LNCaP clone FGC (cell line): ENCODE measurements at regions not wholly inside any gene's neighbourhood (a gene's known extent, or its start where the extent isn't known, plus 50 kb on each side); places are given as distances from the start of the nearest gene placed in this dataset.

Experiments
- DNase-seq: peaks from one replicate; pipeline ENCODE4 v3.0.0-alpha.2; 2011; ENCODE audit warnings: low read depth
- H3K4me3 ChIP-seq: 2 replicates; pipeline ENCODE4 v1.5.1; 2011; ENCODE audit warnings: mild to moderate bottlenecking, low read depth, low read length, control low read depth
- TF ChIP-seq, protein P1 (sequence below): IDR thresholded peaks from 2 replicates; pipeline ENCODE4 v1.5.1; 2012; ENCODE audit warnings: mild to moderate bottlenecking; ENCODE audit not compliant: control insufficient read depth, insufficient read depth; ENCODE audit errors: extremely low read depth

DNA sequence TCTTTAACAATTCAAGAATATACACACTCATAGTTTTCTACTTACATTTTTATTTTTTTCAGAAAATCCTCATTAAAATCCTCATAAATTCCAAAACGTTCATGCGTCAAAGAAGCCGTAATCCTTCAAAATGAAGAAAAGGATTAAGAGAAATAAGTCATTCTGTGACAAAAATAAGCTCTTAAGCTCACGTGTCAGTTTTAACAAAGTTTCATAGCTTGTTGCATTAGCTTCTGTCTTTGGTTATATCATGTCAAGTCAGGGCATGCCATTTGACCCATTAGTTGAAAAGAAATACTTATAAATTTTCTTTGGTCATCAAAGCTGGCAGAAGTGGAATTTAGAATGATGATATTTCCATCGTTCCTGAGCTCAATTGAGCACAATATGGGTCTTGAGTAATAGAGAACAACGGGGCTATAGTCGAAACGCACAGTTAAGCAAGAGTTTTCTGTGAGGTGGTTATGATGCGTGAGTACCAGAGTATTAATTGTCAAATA lies 185.2 kb upstream of the CTSO start:
- TF ChIP-seq, protein P1, sequence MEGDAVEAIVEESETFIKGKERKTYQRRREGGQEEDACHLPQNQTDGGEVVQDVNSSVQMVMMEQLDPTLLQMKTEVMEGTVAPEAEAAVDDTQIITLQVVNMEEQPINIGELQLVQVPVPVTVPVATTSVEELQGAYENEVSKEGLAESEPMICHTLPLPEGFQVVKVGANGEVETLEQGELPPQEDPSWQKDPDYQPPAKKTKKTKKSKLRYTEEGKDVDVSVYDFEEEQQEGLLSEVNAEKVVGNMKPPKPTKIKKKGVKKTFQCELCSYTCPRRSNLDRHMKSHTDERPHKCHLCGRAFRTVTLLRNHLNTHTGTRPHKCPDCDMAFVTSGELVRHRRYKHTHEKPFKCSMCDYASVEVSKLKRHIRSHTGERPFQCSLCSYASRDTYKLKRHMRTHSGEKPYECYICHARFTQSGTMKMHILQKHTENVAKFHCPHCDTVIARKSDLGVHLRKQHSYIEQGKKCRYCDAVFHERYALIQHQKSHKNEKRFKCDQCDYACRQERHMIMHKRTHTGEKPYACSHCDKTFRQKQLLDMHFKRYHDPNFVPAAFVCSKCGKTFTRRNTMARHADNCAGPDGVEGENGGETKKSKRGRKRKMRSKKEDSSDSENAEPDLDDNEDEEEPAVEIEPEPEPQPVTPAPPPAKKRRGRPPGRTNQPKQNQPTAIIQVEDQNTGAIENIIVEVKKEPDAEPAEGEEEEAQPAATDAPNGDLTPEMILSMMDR, result no peak
- no peak overlapping the region for H3K4me3 ChIP-seq
- no peak for DNase-seq

DNA sequence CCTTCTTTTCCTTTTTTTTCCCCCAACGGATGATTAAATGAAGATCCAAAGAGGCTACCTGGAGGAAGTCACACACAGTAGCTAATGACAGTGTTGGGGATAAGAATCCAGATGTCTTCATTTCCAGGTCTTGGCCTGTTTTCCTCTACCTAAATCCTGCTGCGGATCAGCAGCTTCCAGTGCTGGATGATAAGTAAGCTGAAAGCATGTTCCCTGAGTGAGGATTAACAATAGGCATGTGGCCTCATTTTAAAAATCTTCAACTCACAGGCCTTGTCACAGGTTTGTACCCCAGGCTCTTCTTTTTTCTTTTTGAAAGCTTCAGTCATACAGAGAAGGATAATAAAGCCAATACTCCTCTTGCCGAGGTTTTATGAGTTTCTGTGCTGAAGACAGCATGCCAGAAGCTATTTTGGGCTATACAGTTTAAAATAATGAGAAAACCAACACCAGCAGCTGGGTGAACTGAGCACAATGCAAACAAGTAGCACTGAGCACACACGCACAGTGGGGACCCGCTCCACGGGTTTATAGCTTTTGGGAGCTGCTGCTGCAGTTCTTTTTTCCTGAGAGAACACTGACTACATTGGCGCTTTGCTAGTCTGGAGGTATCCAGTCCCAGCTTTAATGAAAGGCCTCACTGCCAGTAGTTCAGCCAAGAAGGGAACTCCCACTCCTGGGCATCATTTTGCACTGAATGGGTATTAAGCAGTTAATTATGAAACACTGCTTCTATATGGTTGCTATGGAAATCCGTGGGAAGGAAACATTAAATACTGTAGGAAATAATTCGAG lies 184.2 kb upstream of the CTSO start:
- TF ChIP-seq, protein P1, result no peak
- H3K4me3 ChIP-seq, result no peak overlapping the region
- no peak for DNase-seq

DNA sequence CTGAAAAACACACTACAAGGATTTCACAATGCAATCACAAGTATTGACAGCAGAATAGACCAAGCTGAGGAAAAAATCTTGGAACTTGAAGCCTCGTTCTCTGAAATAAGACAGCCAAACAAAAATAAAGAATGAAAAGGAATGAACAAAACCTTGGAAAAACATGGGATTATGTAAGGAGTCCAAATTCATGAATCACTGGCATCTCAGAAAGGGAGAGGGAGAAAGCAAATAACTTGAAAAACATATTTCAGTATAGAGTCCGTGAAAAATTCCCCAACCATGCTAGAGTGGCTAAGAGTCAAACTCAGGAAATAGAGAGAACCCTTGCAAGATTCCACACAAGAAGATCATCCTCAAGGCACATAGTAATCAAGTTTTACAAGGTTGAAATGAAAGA lies 178.5 kb upstream of the CTSO start:
- no peak overlapping the region for H3K4me3 ChIP-seq

DNA sequence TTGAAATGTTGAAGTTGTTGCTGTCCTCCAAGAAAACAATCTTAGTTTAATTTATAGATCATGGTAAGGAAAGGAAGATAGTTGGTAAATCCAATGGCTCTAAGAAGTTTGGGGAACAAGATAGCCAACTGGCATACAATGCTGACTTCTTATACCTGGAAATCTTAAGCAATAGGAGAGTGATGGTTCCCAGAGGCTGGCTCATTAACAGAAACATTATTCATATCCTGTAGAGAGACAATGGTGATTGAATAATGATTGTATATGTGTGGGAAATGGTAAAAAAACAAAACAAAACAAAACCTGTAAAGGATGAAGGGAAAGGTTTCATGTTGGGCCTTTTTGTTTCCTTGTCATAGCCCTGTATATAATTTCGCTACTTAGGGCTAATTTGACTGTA lies 174.9 kb upstream of the CTSO start:
- no peak for DNase-seq
- no peak overlapping the region for H3K4me3 ChIP-seq
- TF ChIP-seq, protein P1, result no peak

More for the DNA sequence above, 178.5 kb upstream of the CTSO start:
- DNase-seq, result no peak
- TF ChIP-seq, protein P1, result no peak

DNA sequence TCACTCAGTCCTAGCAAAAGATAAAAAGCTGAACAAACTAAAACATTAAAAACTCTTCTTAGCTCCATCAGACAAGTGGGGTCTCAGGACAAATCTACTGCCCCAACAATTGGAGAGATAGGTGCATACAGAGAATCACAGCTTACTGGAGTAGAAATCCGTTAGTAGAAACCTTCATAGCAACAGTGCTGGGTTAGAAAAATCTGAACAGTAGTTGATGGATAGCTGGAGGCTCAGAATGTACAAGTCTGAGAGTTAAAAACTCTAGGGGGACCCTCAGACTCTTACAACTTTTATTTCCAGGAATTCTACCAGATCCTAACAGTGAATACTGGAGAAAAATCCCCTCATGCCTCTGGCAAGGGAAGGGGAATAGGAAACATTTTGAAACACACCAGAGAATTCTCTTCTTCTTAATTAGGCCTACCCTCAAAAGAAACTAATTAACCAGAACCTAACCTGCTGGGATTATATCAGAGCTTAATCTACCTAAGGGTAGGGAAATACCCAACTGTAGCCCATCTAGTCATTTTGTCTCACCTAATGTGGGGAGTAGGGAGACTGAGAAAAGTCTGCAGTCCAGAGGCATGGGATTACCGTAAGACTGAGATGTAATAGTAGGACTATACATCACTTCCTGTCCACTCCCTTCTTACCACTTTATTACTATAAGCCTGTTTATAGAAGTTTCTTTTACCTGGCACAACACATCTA lies 165.0 kb upstream of the CTSO start:
- TF ChIP-seq, protein P1, result no peak
- H3K4me3 ChIP-seq, result no peak overlapping the region
- DNase-seq, result no peak

DNA sequence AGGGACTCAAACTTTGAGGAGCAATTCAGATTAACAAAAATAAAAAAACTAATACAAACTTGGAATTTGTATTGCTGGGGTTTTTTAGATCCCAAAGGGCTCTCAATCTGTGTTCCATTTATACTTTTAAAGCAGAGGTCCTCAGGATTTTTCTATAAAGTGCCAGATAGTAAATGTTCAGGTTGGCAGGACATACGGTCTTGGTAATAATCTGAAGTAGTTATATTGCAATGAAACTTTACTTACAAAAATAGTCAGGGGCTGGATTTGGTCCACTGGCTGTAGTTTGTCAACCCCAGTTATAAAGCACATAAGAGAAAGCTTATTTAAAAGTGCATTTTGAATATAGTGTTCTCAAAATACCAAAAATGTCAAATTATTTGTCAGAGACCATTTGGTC lies 164.1 kb upstream of the CTSO start:
- no peak overlapping the region for H3K4me3 ChIP-seq
- no peak for DNase-seq
- TF ChIP-seq, protein P1, result no peak

DNA sequence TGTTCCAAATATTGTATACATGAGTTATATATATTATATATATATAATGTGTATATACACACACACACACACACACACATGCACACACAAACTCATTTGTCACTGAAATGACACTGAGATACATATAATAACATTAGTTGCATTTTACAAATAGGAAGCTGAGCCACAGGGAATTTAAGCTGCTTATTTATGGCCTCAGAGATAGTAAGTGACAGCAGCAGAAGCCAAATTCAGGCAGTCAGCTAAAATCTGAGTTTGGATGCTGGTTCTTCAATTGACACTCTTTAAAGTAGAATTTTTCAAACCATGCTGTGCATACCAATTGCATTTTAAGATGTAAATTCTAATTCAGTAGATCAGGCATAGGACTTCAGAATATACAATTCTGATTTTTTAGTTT lies 163.3 kb upstream of the CTSO start:
- TF ChIP-seq, protein P1, result no peak
- no peak for DNase-seq
- no peak overlapping the region for H3K4me3 ChIP-seq
